ENCODE measurements at regions not wholly inside any gene's neighbourhood (a gene's known extent, or its start where the extent isn't known, plus 50 kb on each side); places are given as distances from the start of the nearest gene placed in this dataset.

DNA sequence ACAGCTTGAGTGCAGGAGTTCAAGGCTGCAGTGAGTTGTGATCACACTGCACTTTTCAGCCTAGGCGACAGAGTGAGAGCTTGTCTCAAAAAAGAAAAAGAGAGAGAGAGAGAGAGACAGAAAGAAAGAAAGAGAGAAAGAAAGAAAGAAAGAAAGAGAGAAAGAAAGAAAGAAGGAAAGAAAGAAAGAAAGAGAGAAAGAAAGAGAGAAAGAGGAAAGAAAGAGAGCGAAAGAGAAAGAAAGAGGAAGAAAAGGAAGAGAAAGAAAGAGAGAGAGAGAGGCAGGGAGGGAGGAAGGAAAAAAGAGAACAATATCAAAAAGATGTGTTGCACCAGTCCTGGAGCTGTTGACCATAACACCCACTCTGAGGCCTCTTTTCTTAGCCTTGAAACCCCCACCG, 89.8 kb upstream of the MBOAT2 start:
- POLR2A ChIA-PET, result interaction anchor here (0.6 to 1.2 kb wide), 4 partner anchors 13 to 115 kb away, joined by 3 to 4 read pairs (median 4); no protein-coding TSS in a partner anchor
- CTCF ChIA-PET, result interaction anchor here (0.7 to 0.9 kb wide), 2 partner anchors 13 to 19 kb away, joined by 3 read pairs; no protein-coding TSS in a partner anchor

DNA sequence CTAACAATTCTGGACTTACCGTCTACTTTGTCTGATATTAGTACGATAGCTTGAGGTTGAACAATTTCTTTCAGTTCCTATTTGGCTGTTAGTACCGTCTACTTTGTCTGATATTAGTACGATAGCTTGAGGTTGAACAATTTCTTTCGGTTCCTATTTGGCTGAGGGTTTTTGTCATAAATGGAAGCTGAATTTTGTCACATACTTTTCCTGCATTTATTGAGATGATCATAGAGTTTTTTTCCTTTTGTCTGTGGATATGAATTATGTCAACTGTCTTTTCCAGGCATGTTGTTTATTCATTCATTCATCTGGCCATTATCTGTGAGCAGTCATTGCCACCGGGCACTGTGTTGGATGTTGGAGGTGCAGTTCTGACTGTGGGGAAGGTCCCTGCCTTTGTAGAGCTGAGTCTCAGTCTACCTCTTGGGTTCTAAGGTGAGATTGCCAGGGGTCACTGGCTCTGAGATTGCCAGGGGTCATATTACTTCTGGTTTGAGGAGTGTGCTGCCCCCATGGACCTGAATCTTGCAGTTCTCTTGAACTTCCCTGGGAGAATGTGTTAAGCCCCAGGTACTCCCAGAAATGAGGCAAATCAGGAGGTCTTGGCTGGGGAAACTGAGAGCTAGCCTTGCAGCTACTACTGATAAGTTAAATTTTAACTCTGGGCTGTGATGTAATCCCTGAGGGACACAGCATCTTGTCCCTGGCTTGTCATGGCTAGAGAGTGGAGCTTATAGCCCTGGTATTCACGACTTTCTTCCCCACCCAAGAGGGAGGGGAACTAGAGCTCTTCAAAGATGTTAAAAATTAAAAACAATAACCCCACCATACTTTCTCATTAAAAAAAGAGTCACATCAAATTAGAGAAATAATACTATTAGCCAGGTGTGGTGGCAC, 89.1 kb upstream of the MBOAT2 start:
- ChIA-PET CTCF (interaction anchor here (0.7 to 1.3 kb wide), 4 partner anchors 9 to 220 kb away, joined by 3 read pairs; no protein-coding TSS in a partner anchor), POLR2A (interaction anchor here (0.6 to 1.2 kb wide), 5 partner anchors 13 to 130 kb away, joined by 3 to 6 read pairs (median 4); no protein-coding TSS in a partner anchor)
- H3K4me1 Mint-ChIP-seq (ENCODE audit: insufficient read depth, unreplicated experiment), result peaks cover 8% of the 10 kb centered on the region
- H3K27me3 Mint-ChIP-seq (ENCODE audit: insufficient read depth, unreplicated experiment), result no peaks in the 10 kb centered on the region
- H3K27ac Mint-ChIP-seq (ENCODE audit: low read depth, unreplicated experiment), result no peak overlapping the region
- H3K4me3 Mint-ChIP-seq (ENCODE audit: unreplicated experiment), result no peak overlapping the region
- TF ChIP-seq, protein P1, sequence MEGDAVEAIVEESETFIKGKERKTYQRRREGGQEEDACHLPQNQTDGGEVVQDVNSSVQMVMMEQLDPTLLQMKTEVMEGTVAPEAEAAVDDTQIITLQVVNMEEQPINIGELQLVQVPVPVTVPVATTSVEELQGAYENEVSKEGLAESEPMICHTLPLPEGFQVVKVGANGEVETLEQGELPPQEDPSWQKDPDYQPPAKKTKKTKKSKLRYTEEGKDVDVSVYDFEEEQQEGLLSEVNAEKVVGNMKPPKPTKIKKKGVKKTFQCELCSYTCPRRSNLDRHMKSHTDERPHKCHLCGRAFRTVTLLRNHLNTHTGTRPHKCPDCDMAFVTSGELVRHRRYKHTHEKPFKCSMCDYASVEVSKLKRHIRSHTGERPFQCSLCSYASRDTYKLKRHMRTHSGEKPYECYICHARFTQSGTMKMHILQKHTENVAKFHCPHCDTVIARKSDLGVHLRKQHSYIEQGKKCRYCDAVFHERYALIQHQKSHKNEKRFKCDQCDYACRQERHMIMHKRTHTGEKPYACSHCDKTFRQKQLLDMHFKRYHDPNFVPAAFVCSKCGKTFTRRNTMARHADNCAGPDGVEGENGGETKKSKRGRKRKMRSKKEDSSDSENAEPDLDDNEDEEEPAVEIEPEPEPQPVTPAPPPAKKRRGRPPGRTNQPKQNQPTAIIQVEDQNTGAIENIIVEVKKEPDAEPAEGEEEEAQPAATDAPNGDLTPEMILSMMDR (IDR thresholded peaks at IDR 0.05; ENCODE audit: unreplicated experiment), result no peak
- H3K9me3 Mint-ChIP-seq (ENCODE audit: unreplicated experiment), result no peaks in the 10 kb centered on the region
- no peak for DNase-seq (ENCODE audit: unreplicated experiment)
- no peaks in the 10 kb centered on the region for H3K36me3 Mint-ChIP-seq (ENCODE audit: insufficient read depth, unreplicated experiment)
- intact Hi-C loops (cut with micrococcal nuclease), result no loop called here
- BruUV-seq (replicated peaks), result no TSS peak

More for the DNA sequence above, 89.8 kb upstream of the MBOAT2 start:
- TF ChIP-seq, protein P1 (IDR thresholded peaks at IDR 0.05; ENCODE audit: unreplicated experiment), result no peak
- Mint-ChIP-seq H3K27me3 (ENCODE audit: insufficient read depth, unreplicated experiment) (no peaks in the 10 kb centered on the region), H3K4me1 (ENCODE audit: insufficient read depth, unreplicated experiment) (peaks cover 8% of the 10 kb centered on the region), H3K9me3 (ENCODE audit: unreplicated experiment) (no peaks in the 10 kb centered on the region), H3K36me3 (ENCODE audit: insufficient read depth, unreplicated experiment) (no peaks in the 10 kb centered on the region), H3K4me3 (ENCODE audit: unreplicated experiment) (no peak overlapping the region), H3K27ac (ENCODE audit: low read depth, unreplicated experiment) (no peak overlapping the region)
- BruUV-seq (replicated peaks), result no TSS peak
- intact Hi-C loops (cut with micrococcal nuclease), result no loop called here
- DNase-seq (ENCODE audit: unreplicated experiment), result no peak

DNA sequence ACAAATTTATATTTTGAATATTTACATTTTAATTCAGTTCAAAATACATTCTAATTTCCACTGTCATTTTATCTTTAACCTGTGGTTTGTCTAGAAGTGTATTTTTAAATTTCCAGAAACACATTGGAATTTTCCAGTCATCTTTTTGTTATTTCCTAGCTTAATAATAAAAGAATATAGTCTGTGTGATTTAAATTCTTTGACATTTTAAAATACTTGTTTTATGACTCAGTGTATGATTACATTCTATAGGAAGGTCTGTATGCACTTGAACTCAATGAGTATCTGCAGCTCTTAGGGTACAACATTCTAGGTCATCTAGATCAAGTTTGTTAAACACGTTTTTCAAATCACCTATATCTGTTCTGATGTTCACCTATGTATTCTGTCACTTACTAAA, 88.3 kb upstream of the MBOAT2 start:
- POLR2A ChIA-PET, result interaction anchor here (0.6 kb wide), 1 partner anchor 131 kb away, joined by 6 read pairs; no protein-coding TSS in a partner anchor
- BruUV-seq (replicated peaks), result no TSS peak
- Mint-ChIP-seq H3K27ac (ENCODE audit: low read depth, unreplicated experiment) (no peak overlapping the region), H3K4me3 (ENCODE audit: unreplicated experiment) (no peak overlapping the region), H3K36me3 (ENCODE audit: insufficient read depth, unreplicated experiment) (no peaks in the 10 kb centered on the region), H3K27me3 (ENCODE audit: insufficient read depth, unreplicated experiment) (no peaks in the 10 kb centered on the region), H3K4me1 (ENCODE audit: insufficient read depth, unreplicated experiment) (peaks cover 8% of the 10 kb centered on the region), H3K9me3 (ENCODE audit: unreplicated experiment) (no peaks in the 10 kb centered on the region)
- no peak for DNase-seq (ENCODE audit: unreplicated experiment)
- TF ChIP-seq, protein P1 (IDR thresholded peaks at IDR 0.05; ENCODE audit: unreplicated experiment), result no peak
- CTCF ChIA-PET, result interaction anchor here (1.2 to 1.4 kb wide), 3 partner anchors 10 to 219 kb away, joined by 3 read pairs; no protein-coding TSS in a partner anchor
- intact Hi-C loops (cut with micrococcal nuclease), result no loop called here

DNA sequence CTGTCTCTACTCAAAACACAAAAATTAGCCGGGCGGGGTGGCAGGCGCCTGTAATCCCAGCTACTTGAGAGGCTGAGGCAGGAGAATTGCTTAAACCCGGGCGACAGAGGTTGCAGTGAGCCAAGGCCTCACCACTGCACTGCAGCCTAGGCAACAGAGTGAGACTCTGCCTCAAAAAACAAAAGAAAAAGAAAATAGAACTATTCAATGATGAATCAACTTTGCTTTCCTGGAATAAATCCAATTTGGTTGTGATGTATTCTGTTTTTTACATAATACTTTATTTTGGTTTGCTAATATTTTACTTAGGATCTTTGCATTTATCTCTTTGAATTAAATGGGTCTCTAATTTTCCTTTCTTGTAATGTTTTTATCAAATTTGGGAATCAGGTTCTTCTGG, 86.3 kb upstream of the MBOAT2 start:
- ChIA-PET CTCF (interaction anchor here (0.6 kb wide), 1 partner anchor 50 kb away, joined by 3 read pairs; no protein-coding TSS in a partner anchor), POLR2A (no interaction called here)
- H3K27me3 Mint-ChIP-seq (ENCODE audit: insufficient read depth, unreplicated experiment), result no peaks in the 10 kb centered on the region
- H3K4me1 Mint-ChIP-seq (ENCODE audit: insufficient read depth, unreplicated experiment), result peaks cover 8% of the 10 kb centered on the region
- no TSS peak for BruUV-seq (replicated peaks)
- H3K4me3 Mint-ChIP-seq (ENCODE audit: unreplicated experiment), result no peak overlapping the region
- no peak overlapping the region for H3K27ac Mint-ChIP-seq (ENCODE audit: low read depth, unreplicated experiment)
- intact Hi-C loops (cut with micrococcal nuclease), result no loop called here
- DNase-seq (ENCODE audit: unreplicated experiment), result peak; percentile 36
- TF ChIP-seq, protein P1 (IDR thresholded peaks at IDR 0.05; ENCODE audit: unreplicated experiment), result no peak
- H3K9me3 Mint-ChIP-seq (ENCODE audit: unreplicated experiment), result no peaks in the 10 kb centered on the region
- H3K36me3 Mint-ChIP-seq (ENCODE audit: insufficient read depth, unreplicated experiment), result no peaks in the 10 kb centered on the region

Measured in MCF 10A (cell line).